DMS79 (cell line): ENCODE measurements at regions not wholly inside any gene's neighbourhood (a gene's known extent, or its start where the extent isn't known, plus 50 kb on each side); places are given as distances from the start of the nearest gene placed in this dataset.
"Not testable (repeated sequence)": the region's sequence is repeated elsewhere in the genome, so short reads cannot be mapped to it uniquely, and the experiment has no call there.

Experiments
- DNase-seq: peaks from one replicate; lab custom pipeline; 2025; lab: John Stamatoyannopoulos, UW

DNA sequence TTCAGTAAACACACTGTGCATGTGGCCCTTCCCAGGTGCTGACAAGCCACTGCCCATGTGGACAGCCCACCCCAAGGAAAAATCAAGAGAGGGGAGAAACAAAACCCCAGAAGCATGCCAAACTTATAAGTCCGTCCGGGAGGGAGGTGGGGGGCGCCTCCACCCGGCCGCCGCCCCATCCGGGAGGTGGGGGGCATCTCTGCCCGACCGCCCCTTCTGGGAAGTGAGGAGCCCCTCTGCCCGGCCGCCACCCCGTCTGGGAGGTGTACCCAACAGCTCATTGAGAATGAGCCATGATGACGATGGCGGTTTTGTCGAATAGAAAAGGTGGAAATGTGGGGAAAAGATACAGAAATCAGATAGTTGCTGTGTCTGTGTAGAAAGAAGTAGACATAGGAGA is 53.8 kb upstream of the C2CD4B start:
- DNase-seq = no peak

DNA sequence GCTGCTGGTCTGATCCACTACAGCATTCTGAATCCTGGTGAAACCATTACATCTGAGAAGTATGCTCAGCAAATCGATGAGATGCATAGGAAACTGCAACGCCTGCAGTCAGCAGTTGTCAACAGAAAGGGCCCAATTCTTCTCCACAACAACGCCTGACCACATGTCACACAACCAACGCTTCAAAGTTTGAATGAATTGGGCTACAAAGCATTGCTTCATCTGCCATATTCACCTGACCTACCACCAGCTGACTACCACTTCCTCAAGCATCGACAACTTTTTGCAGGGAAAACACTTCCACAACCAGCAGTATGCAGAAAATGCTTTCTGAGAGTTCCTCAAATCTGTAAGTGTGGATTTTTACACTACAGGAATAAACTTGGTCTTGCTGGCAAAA is 54.7 kb upstream of the C2CD4B start:
- DNase-seq = no peak

DNA sequence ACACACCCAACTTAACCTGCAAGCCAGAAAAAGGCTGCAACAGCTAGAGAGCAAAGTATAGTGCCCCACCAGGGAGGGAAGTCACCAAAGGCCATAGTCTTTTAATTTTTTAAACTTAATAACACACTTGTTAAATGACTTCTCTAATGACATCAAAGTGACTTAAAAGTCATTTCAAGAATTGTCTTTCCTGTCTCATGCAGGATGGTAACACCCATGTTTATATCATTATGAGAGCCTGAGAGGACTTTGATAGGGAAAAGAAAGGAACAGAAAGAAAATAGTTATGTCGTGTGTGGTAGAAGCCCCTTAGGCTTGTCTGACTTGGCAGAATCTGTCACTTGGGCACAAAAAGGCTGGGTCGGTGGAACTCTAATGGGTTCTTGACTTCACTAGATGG is 57.9 kb upstream of the C2CD4B start:
- no peak for DNase-seq

DNA sequence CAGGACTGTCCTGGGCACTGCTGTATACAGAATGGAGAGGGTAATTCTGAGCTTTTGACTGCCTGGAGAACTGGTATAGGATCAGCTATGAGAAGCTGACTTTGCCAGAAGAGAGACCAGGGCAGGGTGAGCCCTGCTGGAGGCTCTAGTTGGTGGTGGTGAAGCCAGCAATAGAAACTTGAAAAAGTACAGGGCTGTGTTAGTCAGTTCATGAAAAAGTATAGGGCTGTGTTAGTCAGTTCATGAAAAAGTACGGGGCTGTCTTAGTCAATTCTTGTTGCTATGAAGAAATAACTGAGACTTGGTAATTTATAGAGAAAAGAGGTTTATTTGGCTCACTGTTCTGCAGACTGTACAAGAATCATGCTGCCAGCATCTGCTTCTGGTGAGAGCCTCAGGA is 63.5 kb upstream of the C2CD4B start:
- no peak for DNase-seq

DNA sequence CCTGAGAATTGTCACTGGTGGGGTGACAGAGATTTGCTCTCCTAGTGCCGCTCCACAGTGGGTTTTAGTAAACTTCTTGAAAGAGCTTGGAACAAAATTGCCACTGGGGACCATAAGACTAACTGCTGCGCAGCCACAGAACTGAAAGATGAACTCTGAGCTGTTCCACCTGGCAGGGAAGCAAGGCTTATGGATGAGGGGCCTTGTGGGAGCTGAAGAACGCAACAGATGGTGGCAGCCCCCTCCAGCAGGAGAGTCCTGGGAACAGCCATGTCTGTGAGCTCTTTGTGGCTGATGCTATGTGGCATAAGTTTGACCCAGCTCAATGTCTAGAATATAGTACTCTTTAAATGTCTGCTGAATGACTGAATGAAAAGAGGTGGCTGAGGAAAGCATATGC is 66.8 kb upstream of the C2CD4B start:
- DNase-seq = no peak

DNA sequence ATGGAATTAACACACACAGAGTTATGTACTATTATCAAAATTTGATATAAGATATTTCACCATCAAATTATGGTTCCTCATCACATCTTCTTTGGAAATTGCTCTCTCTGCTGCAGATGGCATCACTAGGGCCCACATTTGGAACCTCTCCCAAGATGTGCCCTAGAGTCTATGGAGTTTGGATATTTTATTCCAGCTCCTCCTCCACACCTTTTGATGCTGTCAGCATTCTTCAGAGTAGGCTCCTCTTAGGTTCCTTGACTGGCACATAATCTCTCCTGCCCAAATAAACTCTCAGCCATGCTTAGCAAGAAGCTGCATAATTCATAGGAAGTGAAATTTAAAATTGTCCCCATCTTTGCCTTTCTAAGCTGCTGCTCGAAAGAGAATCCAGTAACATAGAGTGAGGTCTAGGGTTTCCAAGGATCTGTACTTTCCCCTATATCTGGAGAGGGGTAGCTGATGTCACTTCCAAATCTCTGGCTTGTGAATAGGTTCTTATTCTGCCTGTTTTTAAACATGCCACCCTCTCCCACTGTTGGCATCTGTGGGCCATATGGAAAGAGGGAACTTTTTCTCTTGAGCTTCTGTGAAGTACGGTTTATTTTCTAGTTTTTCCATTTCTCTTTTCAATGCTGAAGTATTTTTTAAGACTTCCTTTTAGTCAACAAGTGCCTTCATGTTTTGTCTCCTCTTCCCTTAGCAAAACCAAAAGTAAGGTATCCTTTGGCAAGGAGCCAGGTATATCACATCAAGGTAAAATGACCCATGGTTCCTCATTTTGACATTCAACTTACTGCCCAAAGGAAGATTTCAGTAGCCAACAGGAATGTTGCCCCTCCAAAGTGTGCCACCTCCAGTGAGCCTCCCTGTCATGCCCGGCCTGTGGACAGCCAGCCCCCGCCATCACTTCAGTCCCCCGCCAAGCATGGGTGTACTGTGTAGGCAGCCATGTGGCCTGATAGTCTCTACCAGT is 75.3 kb upstream of the C2CD4B start:
- DNase-seq = no peak

DNA sequence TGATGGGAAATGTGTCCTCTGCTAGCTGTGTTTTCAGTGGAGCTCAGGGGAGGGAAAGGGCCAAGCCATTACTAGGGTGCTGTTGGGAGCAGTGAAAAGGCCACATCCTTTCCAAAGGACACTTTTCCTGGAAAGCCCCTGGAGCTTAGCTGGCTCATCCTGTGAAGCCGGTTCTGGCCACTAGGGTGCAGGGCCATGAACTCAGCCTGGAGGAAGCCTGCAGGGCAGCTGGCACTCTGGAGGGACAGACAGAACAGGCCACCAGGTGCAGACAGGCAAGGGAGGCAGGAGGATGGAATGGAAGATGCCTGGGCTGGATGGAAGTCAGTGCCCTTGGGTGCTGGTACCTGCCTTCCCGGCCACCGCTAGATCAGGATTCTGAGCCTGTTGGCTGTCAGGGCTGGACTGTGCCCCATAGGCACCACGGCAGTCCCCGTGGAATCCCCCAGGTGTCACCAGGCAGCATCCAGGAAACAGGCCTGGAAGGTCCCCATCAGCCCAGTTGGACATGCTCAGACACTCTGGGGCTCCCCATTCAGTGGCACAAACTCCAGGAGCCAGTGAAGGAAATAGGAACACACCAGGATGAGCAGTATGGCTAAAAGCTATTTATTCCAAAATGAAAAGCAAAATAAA is 76.2 kb upstream of the C2CD4B start:
- DNase-seq = no peak

DNA sequence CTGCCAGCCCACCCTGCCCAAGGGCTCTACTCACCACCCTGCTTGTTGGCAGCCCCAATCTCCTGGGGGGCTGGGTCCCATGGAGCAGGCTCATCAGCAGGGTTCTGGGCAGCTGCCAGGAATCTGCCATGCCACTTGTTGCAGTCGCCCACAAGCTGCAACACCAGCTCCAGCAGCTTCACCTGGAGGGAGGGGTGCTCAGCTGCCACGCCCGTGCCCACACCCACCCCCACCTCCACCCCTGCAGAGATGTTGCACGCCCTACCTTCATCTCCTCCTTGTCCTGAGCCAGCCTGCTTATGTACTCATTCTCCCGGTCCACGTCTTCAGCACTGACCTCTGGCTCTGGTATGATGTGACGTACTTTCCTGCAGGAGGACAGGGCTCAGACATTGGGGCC is 77.9 kb upstream of the C2CD4B start:
- DNase-seq = no peak

DNA sequence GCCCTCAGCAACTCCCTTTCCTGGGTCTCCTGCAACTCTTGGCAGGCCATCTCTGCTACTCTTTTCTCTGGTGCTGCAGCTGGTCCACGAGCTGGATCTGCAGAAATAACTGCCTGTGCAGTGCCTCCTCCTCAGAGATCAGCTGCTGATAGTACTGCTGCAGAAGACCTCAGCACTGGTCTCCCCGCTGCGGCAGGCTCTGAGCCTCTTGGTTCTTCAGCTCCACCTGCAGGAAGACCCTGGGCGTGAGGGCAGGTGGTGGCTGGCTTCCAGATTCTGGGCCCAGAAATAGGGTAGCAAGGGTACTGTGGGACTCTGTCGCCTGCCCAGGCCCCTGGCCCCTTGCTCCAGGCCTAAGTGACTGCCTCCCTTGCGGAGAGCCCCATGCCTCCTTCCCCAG is 79.7 kb upstream of the C2CD4B start:
- DNase-seq = no peak

DNA sequence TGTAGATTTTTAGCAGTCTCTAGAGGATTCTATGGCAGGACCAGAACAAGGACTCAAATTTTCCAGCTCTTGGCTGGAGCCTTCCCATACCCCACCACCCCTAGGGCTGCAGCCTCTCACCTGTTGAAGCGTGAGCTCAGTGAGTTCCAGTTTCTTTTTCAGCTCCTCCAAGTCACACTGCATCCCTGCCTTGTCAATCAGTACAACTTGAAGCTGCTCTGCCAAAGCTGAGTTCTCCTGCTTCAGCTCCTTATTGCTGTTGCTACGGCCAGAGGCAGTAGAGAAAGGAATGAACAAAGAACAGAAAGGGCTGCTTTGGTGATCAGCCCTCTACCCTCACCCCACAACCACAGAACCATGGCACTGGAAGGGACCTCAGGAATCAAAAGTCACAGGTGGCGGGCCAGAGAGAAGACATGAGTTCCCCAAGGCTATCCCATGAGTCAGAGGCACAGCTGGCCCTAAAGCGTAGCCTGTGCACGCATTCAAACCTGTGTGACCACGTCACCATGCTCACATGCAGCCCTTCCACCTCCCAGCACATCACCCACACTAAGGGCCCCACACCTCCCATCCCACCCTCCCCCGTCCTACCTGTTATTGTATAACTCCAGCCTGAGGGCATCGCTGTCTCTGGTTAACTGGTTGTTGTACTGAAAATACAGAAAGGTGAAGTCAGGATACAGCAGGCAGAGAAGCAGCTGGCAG is 83.3 kb upstream of the C2CD4B start:
- no peak for DNase-seq

DNA sequence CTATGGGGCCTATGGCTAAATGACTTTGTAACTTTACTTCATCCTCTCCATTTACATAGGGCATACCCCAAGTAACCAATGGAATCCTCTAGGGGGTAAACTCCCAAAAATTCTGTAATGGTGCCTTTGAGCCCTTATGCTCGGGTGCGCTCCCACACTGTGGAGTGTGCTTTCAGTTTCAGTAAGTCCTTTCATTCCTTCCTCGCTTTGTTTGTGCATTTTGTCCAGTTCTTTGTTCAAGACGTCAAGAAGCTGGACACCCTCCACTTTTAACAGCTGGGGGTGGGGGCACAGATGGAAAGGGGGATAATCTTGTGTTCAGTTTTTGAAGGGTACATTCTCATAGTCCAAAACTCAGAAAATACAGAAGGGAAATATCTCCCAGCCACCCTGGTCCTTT is 84.4 kb upstream of the C2CD4B start:
- no peak for DNase-seq

DNA sequence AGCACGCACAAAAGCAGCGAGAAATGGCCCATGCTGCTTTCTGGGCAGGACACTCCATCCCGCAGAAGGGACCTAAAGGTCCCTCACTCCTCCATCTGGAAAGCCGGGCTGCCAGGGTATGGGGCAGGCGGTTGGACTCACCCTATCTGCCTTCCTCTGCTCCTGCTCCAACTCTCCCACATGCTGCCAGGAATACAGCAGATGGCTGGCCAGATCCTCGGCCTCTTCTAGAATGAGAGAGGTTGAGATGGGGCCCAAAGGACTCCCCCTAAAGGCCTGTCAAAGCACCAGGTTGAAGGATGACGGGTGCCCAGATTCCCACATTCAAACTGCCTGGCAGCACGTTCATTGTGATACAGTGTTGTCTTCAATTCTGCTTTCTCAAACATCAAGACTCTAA is 85.1 kb upstream of the C2CD4B start:
- no peak for DNase-seq

DNA sequence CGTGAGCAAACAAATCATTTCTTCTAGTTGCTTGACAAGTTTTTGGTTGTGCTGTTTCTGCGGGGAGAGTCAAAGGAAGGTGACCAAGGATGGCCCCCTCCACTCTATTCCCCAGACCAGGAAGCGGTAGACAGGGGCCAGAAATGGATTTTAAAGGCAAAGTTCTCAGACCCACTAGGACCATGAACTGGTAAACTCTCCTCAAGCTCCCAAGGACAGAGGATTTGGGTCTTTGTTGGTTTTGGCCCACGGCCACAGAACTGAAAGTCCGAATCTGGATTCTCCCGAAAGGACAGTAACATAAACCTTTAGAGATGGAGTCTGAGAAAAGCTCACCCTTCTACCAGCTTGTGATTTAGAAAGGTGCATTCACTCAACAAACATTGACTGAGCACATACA is 85.9 kb upstream of the C2CD4B start:
- DNase-seq = no peak

DNA sequence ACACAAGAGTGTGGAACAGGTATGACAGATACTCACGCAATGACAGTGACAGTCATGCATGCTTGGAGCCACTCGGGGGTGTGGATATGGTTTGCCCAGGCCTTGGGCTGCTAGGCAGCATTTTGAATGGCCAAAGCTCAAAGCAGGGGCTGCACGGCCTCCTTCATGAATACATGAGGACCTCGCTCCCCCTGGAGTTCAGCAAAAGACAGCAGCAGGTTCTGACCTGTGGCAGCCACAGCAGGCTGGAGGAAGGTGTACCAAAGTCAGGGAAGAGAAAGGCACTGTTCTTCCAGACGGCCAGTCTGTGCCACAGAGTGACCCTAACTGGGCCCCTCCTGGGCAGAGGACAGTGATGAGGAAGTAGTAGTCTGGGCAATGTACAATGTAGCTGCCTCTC is 88.2 kb upstream of the C2CD4B start:
- no peak for DNase-seq

DNA sequence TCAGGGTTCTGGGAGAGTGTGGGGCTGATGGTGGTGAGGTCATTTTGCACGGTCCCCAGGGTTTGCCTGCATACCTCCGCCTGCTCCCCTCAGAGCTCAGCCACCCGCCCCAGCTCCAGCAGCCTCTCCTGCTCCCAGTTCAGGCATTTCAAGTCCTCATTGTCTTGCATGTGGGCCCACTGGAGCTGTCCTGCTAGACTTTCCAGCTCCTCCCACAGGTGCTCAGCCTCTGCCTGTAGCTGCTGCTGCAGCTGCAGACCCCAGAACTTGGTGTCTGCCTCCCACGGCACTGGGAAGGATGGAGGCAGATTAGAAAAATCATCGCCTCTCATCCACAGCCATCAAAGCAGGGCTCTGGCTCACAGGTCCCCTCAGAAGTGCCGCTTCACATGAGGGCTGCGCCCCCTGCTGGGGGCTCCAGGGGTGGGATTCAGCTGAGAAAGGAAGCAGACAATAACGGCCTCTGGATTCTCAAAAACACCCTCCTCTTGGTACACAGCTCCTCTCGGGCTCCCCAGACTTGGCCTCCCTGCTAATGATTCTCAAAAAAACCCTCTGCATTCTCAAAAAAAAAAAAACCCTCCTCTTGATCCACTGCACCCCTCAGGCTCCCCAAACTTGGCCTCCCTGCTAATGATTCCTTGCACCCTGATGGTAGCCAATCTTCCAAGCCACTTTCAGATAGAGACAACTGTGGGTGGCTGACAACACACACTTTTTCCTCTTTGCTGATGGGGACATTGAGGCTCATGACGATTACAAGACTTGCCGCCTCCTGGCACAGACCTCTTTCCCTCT is 89.3 kb upstream of the C2CD4B start:
- DNase-seq = no peak

DNA sequence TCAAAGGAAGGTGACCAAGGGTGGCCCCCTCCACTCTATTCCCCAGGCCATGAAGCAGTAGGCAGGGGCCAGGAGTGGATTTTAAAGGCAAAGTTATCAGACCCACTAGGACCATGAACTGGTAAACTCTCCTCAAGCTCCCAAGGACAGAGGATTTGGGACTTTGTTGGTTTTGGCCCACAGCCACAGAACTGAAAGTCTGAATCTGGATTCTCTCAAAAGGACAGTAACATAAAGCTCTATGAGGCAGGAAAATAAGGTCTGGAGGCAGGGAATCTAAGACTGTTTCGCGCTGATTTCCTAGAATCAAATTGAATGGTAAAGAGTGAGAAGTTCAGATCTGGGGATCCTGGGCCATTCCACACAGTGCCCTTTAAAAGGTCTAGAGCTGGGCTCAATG is 91.3 kb upstream of the C2CD4B start:
- DNase-seq = not testable (repeated sequence)

DNA sequence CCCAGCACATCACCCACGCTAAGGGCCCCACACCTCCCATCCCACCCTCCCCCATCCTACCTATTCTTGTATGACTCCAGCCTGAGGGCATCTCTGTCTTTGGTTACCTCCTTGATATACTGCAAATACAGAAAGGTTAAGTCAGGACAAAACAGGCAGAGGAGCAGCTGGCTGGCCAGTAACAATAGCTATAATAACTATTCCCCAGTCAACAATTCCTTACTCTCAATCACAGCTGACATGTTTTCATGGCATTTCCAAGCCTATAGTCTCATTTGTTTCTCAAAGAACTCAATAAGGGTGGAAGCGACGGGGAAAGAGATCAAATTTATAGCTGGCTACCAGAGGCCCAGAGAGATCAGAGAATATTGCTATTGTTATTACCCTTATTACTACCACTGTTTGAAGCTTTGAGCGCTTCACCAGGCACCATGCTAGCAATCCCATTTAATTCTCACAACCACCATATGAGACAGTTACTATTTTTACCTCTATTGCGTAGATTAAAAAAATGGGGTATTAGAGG is 93.0 kb upstream of the C2CD4B start:
- DNase-seq = no peak

DNA sequence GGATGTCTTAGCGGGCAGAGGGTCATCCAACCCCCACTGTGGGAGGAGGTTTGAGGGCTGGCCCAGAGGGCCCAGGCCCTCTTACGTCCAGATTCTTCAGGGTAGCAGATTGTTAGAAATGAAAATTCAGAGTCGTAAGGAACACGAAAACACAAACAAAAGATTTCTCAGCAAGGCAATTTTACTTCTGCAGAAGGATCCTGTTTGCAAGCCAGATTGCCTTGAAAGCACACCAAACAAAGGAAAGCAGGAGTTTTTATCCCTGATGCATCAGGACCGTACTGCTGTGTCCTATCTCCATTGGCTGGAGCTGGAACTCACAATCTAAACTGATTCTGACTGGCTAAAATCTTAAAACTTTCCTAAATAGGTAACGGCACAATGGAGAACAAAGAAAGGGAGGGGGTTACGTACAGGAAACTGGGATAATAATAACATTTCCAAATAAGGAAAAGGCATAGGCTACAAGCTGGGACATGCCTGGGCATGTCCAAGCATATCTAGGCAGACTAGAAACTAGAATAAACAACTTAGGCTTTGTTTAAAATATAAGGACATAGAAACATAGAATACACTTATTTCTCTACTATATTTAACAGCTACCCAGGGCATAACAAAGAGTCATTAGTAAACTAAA is 97.3 kb upstream of the C2CD4B start:
- DNase-seq = no peak

DNA sequence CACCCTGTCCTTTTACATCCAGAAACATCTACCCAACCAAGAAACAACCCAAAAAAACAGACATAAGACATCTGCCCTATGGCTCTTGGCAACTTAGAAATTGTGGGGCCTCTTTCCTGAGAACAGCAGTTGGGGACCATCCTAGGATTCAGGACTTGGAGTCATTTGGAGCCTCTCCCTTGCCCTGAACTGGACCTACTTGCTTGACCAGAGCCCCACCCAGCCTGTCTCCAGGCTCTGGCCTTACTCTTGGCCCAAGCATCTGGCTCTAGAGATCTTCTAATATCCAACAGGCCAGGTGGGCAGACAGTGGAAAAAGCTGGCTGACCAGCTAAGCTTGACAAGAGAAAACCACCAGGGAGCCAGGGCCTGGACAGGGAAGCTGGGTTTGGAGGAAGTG is 99.1 kb upstream of the C2CD4B start:
- DNase-seq = no peak

DNA sequence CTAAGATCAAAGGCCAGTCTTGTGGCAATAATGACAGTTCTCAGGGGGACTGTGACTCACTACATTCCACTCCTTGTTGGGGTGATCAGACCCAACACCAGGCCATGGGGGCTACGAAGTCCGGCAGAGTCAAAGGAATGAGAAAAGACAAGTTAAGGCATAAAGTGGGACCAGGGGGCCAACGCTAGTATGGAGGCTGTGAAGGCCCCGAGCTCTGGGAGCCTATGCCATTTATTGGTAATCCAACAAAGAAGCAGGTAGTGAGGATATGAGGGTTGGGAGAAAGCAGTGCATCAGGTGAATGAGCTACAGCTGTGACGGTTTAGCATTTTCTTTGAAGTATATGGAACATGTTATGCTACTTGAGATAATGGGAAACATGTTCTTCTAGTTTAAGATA is 104.4 kb upstream of the C2CD4B start:
- no peak for DNase-seq

DNA sequence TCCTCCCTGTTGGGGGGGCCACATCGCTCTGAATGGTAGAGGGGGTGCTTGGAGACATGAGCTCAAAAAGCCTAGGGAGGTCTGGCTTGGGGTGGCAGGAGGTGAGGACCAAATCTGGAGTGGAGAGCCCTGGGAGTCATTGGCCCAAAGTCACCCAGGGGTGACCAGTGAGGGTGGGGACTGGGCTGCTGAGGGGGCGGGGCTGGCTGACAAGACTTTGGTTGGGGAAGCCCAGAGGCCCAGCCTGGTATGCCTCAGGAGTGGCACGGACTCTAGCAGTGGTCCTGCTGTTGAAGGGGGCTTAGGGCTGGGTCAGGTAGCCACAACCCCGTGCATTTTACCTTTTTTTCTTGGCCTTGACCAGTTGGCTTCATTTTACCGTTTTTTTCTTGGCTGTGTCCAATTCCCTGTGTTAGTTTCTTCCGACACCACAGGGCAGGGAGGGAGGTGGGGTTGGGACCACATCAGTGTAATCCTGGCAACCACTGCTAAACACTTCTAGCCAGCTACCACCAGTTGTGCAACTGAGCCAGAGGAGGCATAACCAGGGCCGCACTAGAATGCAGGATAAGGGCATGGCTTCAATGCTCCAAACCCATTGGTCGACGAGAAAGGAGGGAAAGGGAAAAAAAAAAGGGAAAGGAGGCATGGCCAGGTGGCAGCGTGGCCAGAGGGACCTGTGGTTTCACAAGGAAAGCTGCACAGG is 105.3 kb upstream of the C2CD4B start:
- no peak for DNase-seq
